ENCODE measurements at regions not wholly inside any gene's neighbourhood (a gene's known extent, or its start where the extent isn't known, plus 50 kb on each side); places are given as distances from the start of the nearest gene placed in this dataset.

DNA sequence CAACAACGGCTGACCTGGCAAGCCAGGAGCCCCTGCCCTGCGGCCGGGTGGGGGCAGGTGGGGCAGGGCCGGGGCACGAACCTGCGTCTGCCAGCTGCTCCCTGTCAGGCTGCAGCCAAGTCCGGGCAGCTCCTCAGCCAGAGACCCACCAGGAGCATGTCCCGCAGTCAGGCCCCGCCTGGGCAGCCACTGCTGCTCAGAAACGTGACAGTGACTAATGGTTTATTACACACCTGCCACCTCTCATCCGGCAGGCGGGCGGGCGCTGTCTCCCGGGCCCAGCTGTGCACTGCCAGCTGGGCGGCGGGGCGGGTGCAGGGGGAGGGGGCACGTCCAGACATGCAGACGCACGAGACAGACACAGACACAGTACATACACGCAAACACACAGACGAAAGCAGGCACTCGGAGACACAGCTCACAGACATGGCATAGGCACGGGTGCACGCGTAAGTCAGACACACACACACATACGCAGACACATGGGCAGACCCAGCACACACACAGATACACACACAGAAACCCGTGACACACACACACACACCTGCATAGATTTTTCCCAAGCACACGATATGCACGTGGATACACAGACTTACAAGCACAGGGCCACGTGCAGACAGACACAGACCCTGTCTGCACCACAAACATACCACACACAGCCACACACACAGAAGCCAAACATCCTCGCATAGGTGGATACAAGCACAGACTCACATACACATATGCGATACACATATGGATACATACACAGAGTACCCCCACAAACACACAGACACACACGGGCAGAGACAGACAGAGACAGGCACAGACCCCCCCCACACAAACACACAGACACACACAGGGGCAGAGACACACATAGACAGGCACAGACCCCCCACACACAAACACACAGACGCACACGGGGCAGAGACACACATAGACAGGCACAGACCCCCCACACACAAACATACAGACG lies 248.3 kb upstream of the CIBAR2 start:
- DNase-seq (ENCODE audit: low read depth, low spot score) = no peak

DNA sequence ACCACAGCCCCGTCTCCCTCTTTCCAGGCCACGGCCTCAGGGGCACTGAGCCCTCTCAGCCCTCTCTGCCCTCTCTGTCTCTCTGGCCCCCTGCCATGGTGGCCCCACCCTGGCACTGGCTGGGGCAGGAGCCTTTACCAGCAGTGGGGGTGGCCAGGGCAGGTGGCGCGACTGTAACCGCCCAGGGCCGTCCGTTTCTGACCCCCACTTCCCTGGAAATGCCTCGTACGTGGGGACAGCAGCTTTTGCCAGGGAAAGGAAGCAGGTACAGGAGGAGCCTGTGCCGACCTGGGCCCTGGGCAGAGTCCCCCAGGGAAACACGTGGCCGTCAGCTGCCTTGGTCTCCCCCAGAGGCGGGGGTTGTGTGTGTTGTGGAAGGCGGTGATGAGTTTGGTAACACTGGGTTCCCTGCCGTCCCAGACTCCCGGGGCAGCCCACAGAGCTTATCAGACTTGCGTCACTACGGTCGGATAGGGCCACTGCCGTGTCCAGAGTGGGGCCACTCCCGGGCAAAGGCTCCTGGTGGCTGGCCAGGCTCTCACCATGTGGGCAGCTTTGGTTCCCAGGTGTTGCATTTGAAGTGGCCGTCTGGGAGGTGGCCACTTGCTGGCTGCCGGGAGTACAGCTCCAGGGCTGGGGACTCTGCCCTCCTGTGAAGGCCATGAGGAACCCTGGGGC lies 249.3 kb upstream of the CIBAR2 start:
- DNase-seq (ENCODE audit: low read depth, low spot score) = no peak

DNA sequence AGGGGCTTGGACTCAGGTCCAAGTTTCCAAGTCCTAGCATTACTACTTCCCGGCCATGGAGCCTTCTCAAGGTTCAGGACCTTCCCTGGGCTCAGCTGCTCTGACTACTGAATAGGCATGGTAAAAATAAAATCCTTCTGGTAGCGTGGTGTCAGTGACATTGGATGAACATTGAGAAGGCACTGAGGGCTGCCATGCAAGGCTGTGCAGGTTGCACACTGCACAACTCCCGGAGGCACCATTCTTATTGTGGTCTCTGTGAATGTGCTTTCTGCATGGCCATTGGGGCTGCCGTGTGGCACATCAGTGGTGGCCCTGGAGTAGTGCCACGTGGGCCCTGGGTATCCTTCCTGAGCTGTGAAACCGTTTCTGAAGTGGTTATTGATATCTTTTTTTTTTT lies 250.2 kb upstream of the CIBAR2 start:
- DNase-seq (ENCODE audit: low read depth, low spot score) = no peak

DNA sequence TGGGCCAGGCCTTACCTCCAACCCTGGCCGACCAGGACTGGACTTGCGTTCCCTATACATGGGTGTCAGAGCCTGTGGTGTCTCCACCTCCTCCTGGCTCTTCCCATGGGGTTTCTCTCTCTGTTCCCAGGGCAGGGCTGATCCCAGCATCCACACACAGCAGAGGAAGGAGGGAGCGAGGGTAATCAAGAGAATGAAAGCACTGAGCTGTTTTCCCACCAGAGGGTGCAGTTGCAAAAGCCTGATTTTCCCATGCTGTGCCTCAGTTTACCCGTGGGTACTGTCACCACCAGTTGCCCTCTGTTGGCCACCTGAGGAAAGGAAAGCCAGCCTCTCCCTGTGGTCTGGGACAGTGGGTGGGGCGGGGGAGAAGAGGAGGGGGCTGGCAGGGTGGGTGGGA lies 249.7 kb upstream of the GSE1 start:
- no peak for DNase-seq (ENCODE audit: low read depth, low spot score)

DNA sequence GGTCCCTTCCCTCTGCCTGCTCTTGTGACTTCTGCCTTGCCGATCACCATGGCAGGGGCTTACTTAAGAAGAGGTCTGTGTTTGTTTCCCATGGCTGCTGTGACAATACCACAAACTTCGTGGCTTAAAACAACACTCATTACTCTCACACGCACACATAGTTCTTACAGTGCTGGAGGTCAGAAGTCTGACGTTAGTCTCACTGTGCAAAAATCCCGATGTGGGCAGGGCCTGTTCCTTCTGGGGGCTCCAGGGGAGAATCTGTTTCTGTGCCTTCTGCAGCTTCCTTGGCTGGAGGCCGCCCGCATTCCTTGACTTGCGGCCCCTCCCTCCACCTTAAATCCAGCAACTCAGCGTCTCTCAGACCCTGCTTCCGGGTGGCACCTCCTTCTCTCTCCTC lies 249.2 kb upstream of the GSE1 start:
- no peak for DNase-seq (ENCODE audit: low read depth, low spot score)

DNA sequence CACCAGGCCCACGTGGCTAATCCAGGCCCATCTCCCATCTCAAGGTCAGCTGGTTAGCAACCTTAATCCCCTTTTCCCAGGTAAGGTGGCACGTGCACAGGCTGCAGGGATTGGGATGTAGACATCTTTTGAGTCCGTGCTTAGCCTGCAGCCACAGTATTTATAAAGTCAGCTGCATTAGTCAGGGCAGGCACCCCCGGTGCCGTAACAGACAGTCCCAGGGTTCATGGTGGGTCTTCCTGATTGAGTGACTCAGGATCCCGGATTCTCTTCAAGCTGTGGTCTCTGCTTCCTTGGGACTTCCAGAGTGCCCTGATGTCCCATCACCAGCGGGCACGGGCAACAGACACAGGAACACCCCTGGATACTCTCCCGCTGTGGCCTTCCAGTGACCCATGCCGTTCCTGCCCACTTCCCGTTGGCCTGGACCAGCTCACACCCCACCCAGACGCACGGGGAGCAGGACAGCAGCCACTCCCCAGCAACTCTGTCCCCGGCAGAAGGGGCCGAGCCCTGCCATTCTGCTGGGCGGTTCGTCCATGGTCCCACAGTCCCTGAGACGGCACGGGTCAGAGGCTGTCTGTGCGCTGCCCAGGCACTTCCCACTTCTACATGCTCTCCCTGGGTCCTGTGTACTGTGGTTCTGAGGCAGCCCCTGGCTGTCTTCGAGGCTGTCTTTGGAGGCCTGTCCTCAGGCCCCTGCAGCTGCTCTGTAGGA lies 248.6 kb upstream of the GSE1 start:
- DNase-seq (ENCODE audit: low read depth, low spot score) = no peak

DNA sequence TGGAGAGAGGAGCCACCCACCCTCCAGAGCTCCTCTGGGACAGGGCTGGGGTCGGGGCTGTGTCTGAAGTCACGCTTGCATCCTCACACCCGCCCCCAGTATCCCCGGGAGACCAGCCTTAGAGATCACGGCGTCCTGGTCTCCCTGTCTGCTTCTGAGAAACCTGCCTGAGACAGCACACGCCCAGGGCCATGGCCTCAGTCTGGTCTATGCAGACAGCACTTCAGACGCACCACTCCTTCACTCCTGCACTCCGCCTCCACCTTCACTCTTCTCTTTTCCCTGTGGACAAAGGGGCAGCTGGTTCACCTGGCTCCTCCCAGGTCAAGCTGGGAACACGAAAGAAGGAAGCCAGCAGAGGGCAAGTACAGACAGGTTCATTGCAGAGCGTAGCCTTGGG lies 248.0 kb upstream of the GSE1 start:
- DNase-seq (ENCODE audit: low read depth, low spot score) = no peak

DNA sequence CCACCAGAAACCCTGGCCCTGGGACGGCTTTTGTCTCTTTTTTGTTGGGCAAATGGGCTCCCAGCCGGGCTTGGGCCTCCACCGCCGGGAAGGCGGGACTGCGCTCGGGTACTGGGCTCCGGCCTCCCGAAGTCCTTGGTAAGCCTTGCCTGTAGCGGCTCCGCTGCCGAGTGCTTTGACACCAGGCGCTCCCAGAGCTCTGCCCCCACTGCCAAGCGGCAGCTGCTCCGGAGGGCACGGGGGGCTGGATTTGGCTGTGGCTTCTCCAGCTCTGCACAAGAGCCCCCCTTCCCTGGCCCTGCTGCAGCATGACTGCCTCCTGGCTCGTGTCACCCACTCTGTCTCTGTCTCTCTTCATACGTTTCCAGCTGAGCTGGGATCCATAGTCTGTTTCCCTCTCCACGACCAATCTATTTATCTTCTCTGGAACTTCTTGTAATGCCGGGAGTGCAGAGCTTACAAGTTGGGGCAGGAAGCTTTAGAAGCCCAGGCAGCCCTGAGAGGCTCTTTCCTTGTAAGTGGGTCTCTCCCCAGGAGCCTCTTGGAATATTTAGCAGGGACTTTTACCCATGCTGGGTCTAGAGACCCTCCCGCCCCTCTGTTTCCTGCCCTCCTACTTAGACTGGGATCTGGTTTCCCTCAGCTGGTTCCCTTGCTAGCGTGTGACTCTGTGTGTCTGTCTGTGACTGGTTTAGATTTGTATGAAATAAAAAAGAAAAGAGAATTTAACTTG lies 246.9 kb upstream of the GSE1 start:
- DNase-seq (ENCODE audit: low read depth, low spot score) = no peak

DNA sequence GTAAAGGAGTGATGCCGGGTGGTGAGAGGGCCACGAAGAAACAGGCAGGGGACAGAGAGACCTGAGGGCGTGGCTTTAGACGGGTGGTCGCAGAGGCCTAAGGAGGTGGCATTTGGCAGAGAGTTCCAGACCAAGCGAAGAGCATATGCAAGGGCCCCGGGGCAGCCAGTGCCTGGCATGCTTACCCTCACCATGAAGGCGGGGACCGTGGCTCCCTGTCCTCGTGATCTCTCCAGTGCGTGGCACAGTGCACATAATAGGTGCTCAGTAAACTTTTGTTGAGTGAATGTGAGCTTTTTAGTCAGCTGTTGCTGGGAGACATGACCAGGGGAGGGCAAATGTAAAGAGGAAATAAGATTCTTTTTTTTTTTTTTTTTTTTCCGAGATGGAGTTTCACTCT lies 245.6 kb upstream of the GSE1 start:
- no peak for DNase-seq (ENCODE audit: low read depth, low spot score)

DNA sequence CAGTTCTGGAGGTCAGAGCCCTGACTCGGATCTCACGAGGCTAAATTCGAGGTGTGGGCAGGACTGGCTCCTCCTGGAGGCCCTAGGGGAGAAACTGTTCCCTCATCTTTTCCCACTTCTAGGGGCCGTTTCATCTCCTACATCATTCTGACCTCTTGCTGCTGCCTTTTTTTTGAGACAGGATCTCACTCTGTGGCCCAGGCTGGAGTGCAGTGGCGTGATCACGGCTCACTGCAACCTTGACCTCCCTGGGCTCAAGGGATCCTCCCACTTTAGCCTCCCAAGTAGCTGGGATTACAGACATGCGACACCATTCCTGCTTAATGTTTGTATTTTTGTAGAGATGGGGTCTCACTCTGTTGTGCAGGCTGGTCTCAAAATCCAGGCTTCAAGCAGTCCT lies 244.1 kb upstream of the GSE1 start:
- DNase-seq (ENCODE audit: low read depth, low spot score) = no peak

DNA sequence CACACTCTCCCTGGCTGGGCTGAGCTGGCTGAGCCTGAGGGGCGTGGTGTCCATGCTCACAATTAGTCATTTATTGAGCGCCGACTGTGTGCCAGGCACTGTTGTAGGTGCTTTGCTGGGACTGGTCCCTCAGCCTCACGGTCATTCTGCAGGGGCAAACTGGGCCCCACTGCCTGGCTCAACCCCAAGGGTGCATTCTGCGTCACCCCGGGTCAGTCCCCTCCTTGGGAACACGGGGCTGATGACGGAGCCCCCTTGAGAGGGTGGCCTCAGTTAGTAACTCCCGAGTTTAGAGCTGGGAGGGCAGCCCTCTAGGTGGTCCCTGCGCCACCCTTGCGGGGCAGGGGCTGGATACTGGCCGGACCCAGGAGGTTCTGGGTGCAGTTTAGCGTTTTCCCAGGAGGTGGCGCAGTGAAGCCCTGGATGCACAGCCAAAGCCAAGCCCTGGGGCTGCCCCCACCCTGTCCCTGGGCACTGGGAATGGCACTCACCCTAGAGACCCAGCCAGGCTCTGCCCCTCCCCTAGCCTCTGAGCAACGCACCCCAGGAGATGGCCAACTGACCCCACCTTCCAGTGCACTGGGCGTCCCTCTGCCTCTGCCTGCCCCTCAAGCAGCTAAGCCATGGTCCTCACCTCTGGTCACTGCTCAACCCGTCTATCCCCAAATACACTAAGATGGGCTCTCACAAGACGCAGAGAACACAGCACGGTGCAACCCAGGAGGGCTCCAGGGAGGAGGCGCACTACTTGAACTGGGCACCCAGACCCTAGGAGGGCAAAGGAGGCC lies 243.2 kb upstream of the GSE1 start:
- DNase-seq (ENCODE audit: low read depth, low spot score) = peak; percentile 9

DNA sequence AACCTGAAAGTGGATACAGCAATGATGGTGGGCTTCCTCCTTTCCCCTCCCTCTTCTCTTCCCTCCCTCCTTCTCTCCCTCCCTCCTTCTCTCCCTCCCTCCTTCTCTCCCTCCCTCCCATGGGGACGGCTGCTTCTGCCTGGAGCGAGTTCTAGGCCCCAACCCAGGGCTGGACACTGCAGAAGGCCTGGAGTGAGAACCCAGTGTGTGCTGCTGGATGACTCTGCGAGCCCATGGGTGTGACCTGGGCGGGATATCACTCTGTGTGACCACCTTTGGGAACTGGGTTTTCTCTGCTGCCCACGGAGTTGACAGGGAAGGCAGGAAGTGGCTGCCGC lies 242.6 kb upstream of the GSE1 start:
- no peak for DNase-seq (ENCODE audit: low read depth, low spot score)

DNA sequence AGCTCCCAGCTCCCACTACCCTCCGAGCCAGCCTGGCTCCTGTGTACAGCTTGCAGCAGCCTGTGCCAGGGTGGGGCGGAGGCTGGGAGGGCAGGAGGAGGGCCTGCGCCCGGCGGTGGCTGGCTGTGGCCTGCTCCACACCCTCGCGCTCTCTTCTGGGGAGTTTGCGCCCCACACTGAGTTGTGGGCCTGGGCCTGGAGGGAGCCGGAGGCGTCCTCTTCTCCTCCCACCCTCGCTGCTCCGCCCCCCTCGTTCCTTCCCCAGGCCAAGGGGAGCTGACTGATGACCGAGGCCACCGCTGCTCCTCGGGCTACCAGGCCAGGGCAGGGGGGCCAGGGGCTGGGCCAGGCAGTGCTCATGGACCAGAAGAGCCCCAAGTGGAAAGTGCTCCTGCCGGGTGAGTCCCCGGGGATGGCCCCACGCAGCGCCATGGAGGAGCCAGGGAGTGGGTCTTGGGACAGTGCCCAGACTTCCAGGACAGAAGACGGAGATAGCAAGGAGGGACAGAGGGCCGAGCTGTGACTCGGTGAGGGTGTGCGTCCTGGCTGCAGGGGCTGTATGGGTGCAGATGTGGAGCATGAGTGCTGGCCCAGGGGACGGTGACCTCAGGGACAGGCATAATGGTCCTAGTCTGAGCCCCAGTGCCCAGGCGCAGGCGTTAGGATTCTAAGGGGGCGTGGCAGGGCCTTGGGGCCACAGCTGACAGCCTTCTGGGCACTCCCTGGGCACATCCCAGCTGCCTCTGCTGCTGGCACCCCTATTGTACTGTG lies 242.1 kb upstream of the GSE1 start:
- no peak for DNase-seq (ENCODE audit: low read depth, low spot score)

DNA sequence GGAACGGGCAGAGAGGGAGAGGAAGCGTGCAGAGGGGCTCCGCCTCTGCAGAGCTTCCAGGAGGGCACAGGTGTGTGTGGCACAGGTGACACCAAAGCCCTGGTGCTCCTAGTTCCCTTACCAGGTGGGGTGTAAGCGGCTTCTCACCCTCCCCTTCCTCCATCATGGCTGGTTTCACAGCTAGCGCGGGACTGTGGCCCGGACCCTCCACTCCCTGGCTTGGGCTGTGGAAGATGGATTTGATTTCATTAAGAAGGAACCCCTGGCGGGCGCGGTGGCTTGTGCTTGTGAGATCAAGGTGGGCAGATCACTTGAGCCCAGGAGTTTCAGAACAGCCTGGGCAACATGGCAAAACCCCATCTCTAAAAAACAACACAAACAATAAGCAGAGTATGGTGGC lies 241.2 kb upstream of the GSE1 start:
- no peak for DNase-seq (ENCODE audit: low read depth, low spot score)

DNA sequence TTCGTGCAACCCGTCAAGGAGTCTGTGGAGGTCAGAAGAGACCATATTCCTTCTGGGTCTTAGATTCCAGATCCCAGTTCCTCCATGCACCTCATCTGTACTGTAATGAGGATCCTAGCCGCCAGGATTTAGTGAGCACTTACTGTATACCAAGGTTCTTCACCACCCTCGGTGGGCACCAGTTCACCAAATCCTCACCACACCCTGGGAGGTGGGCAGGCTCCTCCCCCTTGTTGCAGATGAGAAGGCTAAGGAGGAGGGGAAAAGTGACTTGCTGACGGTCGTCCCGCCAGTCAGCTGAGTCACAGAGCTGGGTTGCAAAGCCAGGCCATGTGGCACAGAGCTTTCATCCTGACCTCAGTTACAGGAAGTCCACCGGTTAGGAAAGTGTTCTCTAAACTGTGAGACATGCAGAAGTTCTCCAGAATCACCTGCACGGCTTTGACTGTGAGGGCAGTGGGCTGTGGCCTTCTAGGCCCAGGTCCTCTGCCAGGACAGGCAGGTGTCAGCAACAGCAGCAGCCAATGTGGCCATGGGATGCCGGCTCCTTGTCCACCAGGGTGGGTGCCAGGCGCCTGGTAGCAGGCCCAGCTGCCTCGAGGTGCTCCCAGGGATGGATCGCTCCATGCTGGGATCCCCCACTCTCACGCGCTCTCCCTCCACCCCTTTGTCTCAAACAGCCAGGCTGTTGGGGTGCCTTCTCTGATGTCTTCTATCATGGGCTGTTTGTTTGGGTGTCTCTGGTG lies 240.3 kb upstream of the GSE1 start:
- DNase-seq (ENCODE audit: low read depth, low spot score) = no peak

DNA sequence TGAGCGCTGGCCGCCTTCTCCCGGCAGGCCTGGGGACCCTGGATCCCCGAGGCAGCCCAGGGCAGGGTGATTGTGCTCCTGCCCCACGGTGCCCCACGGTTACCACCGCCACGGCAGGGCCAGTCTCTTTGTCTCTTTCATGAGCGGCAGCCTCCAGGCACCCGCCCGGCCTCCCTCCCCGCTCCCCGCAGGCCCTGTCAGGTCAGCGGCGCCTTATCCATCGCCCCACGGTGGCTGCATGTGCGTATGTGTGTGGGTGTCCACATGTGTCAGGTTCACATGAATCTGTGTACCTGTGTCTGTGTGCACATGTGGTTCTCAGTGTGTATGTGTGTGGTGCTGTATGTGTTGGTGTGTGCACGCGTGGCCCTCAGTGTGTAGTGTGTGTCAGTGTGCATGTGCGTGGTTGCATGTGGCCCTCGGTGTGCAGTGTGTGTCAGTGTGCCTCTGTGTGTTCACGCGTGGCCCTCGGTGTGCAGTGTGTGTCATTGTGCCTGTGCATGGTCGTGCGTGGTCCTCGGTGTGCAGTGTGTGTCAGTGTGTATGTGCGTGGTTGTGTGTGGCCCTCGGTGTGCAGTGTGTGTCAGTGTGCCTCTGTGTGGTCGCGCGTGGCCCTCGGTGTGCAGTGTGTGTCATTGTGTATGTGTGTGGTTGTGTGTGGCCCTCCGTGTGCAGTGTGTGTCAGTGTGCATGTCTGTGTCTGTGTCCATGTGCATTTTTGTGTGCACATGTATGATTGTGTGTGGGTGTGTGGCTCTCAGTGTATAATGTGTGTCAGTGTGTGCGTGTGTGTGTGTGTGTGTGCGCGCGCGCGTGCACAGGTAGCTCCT lies 239.2 kb upstream of the GSE1 start:
- no peak for DNase-seq (ENCODE audit: low read depth, low spot score)

DNA sequence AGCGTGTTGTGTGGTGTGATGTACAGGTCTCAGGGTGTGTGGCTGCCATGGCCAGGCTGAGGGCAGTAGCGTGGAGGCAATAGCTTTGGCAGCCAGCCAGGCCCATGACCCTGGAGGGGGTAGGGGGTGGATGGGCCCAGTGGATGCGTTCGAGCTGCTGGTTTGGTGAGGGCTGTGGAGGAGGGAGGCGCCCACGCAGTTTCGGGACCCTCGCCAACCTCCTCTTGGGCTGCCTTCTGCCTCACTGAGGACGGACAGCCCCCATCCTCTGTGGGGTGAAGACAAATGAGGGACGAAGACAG lies 238.6 kb upstream of the GSE1 start:
- no peak for DNase-seq (ENCODE audit: low read depth, low spot score)

DNA sequence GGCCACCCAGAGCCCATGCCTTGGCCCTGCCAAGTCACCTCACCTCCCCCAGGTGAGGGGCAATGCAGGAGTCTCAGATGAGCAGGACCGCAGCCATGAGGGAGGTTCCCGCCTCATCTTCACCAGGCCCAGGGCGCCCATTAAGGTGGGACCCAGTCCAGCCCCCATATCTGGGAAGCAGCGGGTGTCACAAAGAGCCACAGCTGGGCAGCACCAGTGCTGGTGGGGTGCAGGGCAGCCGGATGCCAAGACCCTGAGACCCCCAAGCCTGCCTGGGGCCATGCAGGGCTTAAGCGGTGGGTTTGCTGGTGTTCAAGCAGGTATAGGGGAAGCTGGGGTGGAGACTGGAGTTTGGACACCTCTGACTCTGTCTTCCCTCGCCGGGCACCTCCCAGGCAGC lies 237.8 kb upstream of the GSE1 start:
- DNase-seq (ENCODE audit: low read depth, low spot score) = no peak
